Choroid plexus epithelial cell (primary cell): ENCODE measurements at regions not wholly inside any gene's neighbourhood (a gene's known extent, or its start where the extent isn't known, plus 50 kb on each side); places are given as distances from the start of the nearest gene placed in this dataset.
A peak's percentile ranks its signal among the peaks of the same experiment; 100 is the strongest.

Source experiments
- DNase-seq: peaks from one replicate; pipeline ENCODE4 v3.0.0-alpha.2; 2010; ENCODE audit warnings: low read depth
- H3K4me3 ChIP-seq: 2 replicates; pipeline ENCODE4 v1.5.1; 2011; ENCODE audit warnings: low read depth, mild to moderate bottlenecking, control low read depth, low read length, moderate library complexity
- TF ChIP-seq, protein P1 (sequence below): conservative IDR thresholded peaks from 2 replicates; pipeline ENCODE4 v1.5.1; 2011; ENCODE audit warnings: low read depth, mild to moderate bottlenecking, control low read depth, inconsistent platforms, low read length, moderate library complexity

DNA sequence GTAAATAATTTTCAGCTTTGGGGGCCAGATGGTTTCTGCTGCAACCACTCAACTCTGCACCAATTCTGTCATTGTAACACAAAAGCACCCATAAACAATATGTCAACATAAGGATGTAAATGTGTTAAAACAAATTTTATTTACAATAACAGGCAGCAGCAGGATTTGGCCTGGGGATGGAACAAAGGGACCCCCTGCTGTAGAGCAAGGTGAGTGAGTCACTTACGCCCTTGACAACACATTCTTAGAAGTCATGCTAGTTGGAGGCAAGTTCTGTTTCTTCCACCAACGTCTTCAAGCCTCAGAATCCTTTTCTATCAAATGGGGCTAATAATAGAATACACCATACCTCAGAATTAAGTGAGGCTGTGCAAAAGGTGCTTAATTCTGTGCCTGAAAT, 610.2 kb upstream of the SYT4 start:
- TF ChIP-seq, protein P1, sequence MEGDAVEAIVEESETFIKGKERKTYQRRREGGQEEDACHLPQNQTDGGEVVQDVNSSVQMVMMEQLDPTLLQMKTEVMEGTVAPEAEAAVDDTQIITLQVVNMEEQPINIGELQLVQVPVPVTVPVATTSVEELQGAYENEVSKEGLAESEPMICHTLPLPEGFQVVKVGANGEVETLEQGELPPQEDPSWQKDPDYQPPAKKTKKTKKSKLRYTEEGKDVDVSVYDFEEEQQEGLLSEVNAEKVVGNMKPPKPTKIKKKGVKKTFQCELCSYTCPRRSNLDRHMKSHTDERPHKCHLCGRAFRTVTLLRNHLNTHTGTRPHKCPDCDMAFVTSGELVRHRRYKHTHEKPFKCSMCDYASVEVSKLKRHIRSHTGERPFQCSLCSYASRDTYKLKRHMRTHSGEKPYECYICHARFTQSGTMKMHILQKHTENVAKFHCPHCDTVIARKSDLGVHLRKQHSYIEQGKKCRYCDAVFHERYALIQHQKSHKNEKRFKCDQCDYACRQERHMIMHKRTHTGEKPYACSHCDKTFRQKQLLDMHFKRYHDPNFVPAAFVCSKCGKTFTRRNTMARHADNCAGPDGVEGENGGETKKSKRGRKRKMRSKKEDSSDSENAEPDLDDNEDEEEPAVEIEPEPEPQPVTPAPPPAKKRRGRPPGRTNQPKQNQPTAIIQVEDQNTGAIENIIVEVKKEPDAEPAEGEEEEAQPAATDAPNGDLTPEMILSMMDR, result no peak
- DNase-seq, result no peak
- no peak overlapping the region for H3K4me3 ChIP-seq

DNA sequence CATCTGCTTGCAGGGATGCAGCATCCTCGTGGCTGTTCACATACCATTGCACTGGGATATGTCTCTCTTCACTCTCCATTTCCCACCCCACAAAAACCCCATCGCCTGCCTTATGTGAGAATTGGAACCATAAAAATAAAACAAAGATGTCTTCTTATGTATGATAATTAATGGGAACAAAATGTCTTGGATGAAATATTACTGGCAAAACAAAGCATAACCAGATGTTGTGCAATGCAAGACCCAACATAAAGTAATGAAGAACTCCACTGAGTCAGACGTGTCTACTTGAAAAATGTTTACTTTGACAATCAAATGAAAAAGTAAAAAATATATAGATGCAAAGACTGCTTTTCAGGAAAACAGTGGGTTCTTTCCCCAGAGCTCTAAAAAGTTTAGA, 611.3 kb upstream of the SYT4 start:
- H3K4me3 ChIP-seq, result no peak overlapping the region
- peak; percentile 26 for DNase-seq
- TF ChIP-seq, protein P1, result no peak

DNA sequence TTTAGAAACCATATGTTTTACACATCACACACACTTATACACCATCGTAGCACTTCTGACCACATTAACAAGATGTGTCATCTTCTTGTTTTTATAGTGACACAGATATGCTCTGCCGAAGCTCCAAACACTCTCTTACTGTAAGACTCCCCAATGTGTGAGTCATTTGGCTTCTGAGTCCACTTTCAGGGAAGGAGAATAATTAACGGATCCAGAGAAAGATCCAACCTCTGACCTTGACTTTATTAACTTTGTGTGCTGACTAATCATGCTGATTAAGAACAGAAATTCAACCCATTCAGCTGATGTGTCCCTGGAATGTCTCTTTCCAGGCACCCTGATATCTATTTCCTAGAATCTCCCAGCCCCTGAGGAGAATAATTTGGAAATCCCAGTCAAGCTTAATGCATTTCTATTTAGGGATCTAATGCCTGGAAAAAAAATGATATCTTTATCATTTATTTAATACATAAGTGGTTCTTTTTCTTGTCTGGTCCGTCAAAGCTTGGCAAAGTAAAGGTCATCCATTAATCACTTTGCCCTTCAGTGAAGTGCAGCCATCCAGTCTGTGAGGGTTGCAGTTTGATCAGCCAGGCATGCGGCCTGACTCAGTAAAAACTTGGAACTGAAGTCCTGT, 615.8 kb upstream of the SYT4 start:
- TF ChIP-seq, protein P1, result no peak
- no peak overlapping the region for H3K4me3 ChIP-seq
- DNase-seq, result peak; percentile 81

DNA sequence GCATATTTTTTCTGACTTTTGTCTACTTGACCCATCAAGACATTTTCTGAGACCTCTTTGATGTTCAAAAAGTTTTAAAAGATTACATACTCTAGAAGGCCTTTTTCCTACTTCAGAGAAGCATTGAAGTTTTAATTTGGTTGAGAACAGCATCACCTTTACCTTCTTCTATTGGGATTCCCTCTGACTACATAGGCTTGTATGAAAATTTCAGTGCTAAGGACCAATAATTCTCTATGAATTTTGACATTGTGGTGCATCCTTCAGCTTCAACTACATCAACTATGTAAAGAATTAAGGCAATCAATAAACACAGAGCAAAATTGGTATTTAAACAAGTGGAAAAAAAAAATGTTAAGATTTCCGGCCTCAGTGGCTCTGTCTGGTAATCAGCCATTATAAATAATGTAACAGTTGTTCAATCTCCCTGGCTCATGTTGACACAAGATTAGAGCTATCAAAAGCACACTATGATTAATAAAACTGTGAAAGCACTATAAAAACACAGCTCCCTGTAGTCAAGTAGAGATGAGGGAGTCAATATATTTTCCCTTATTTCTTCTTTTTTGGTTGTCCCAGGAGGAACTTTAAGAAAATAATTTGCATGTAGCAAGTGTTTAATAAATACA, 627.0 kb upstream of the SYT4 start:
- TF ChIP-seq, protein P1, result no peak

DNA sequence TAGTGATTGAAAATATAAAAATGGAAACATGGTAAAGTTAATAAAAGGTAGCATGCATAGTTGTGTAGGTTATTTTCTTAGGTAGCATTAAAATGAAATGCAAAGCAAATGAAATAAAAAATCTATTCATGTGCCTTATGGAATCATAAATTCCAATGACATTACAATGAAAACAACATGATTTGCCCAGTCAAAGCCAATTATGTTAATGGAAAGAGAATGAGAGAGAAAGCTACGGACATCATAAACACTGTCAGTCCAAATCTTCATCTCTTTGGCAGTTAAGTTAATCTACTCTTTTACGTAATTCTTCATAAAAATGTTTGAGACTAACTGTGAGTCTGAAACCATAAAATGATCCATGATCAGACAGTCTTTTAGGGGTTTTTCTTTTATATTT, 636.7 kb upstream of the SYT4 start:
- TF ChIP-seq, protein P1, result no peak
- H3K4me3 ChIP-seq, result no peak overlapping the region
- DNase-seq, result no peak

More for the DNA sequence above, 627.0 kb upstream of the SYT4 start:
- DNase-seq, result no peak
- no peak overlapping the region for H3K4me3 ChIP-seq

GRCh38 chr18:43916984-43917383, 639.7 kb upstream of the SYT4 start:
- H3K4me3 ChIP-seq, result no peak overlapping the region
- no peak for DNase-seq
- TF ChIP-seq, protein P1, result no peak

DNA sequence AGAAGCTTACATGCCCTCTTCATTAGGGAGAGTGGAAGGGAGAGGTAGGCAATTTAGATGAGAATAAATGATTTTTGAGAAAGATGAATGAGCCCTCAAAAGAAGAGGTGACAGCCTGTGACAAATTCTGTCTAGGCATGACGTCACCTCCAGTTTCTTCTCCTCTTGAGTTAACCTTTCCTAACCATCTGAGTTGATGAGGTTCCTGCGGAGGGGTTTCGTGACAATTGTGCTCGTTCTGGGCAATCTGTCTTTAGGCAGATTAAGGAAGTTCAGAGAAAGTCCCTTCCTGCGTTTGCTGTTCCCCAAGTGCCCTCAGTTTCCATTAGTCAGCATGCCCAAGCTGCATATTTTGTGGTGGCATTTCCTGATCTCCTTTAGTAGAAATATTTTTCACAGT, 640.2 kb upstream of the SYT4 start:
- no peak overlapping the region for H3K4me3 ChIP-seq
- TF ChIP-seq, protein P1, result no peak
- DNase-seq, result no peak
